ENCODE measurements at regions not wholly inside any gene's neighbourhood (a gene's known extent, or its start where the extent isn't known, plus 50 kb on each side); places are given as distances from the start of the nearest gene placed in this dataset.

- Mint-ChIP-seq H3K36me3 (no peaks in the 10 kb centered on the region), H3K9me3 (peaks cover 4% of the 10 kb centered on the region), H3K27ac (no peak overlapping the region)
Measured at GRCh38 chr17:27389542-27390140, 66.6 kb upstream of the KSR1 start.

DNA sequence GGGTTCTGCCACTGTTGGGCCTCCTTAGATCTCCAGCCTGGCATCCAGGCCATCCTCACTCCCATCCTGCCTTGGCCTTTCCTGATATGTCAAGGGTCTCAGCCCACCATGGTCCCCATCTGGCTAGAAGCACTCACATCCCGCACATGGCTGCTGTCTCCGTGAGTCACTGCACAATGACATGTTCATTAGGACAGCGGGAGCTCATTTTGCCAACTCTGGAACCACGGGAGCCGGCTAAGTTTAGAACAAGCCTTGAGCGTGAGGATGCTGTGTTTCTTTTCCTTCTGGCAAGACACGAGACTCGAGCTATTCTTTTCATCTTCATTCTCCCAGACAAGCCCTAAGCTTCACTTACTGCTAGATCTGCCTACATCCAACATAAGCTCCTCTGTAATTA, 65.7 kb upstream of the KSR1 start:
- Mint-ChIP-seq H3K9me3 (peaks cover 4% of the 10 kb centered on the region), H3K4me3 (no peak overlapping the region), H3K27ac (no peak overlapping the region), H3K36me3 (no peaks in the 10 kb centered on the region), H3K4me1 (ENCODE audit: unreplicated experiment) (no peaks in the 10 kb centered on the region), H3K27me3 (peaks cover 23% of the 10 kb centered on the region)
- TF ChIP-seq, protein P1, sequence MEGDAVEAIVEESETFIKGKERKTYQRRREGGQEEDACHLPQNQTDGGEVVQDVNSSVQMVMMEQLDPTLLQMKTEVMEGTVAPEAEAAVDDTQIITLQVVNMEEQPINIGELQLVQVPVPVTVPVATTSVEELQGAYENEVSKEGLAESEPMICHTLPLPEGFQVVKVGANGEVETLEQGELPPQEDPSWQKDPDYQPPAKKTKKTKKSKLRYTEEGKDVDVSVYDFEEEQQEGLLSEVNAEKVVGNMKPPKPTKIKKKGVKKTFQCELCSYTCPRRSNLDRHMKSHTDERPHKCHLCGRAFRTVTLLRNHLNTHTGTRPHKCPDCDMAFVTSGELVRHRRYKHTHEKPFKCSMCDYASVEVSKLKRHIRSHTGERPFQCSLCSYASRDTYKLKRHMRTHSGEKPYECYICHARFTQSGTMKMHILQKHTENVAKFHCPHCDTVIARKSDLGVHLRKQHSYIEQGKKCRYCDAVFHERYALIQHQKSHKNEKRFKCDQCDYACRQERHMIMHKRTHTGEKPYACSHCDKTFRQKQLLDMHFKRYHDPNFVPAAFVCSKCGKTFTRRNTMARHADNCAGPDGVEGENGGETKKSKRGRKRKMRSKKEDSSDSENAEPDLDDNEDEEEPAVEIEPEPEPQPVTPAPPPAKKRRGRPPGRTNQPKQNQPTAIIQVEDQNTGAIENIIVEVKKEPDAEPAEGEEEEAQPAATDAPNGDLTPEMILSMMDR (conservative IDR thresholded peaks at IDR 0.05), result no peak
- DNase-seq (ENCODE audit: extremely low spot score, unreplicated experiment), result no peak

More at GRCh38 chr17:27389542-27390140, 66.6 kb upstream of the KSR1 start:
- Mint-ChIP-seq H3K4me1 (ENCODE audit: unreplicated experiment) (no peaks in the 10 kb centered on the region), H3K27me3 (peaks cover 18% of the 10 kb centered on the region), H3K4me3 (no peak overlapping the region)
- no peak for DNase-seq (ENCODE audit: extremely low spot score, unreplicated experiment)
- TF ChIP-seq, protein P1 (conservative IDR thresholded peaks at IDR 0.05), result no peak

- no peak for DNase-seq (ENCODE audit: extremely low spot score, unreplicated experiment)
- H3K4me3 Mint-ChIP-seq, result no peak overlapping the region
- no peak overlapping the region for H3K27ac Mint-ChIP-seq
- peaks cover 23% of the 10 kb centered on the region for H3K27me3 Mint-ChIP-seq
- peaks cover 4% of the 10 kb centered on the region for H3K9me3 Mint-ChIP-seq
- no peaks in the 10 kb centered on the region for H3K36me3 Mint-ChIP-seq
- no peaks in the 10 kb centered on the region for H3K4me1 Mint-ChIP-seq (ENCODE audit: unreplicated experiment)
- TF ChIP-seq, protein P1 (conservative IDR thresholded peaks at IDR 0.05), result no peak
Measured at GRCh38 chr17:27391427-27391826, 64.8 kb upstream of the KSR1 start.

GRCh38 chr17:27396045-27396444, 60.2 kb upstream of the KSR1 start:
- Mint-ChIP-seq H3K27me3 (peaks cover 25% of the 10 kb centered on the region), H3K27ac (no peak overlapping the region), H3K4me1 (ENCODE audit: unreplicated experiment) (no peaks in the 10 kb centered on the region), H3K36me3 (no peaks in the 10 kb centered on the region), H3K4me3 (no peak overlapping the region), H3K9me3 (peaks cover 8% of the 10 kb centered on the region)
- TF ChIP-seq, protein P1 (conservative IDR thresholded peaks at IDR 0.05), result no peak
- no peak for DNase-seq (ENCODE audit: extremely low spot score, unreplicated experiment)

DNA sequence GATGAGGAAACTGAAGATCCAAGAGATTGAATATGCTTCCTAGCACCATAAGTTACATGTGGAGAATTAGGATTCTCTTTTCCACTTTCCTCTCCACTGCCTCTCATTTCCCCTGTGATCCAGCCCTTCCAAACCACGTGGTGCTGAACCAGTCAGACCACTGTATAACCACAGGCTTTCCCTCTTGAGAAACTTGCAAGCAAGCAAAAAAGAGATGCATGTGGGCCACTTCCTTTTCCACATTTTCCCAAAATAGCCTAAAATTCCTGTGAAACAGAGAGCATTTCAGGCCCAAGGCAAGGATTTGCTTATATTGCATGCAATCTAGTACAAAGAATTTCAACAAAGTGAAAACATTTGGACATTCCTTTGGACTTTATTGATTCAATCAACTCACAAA, 59.3 kb upstream of the KSR1 start:
- no peak overlapping the region for H3K27ac Mint-ChIP-seq
- peaks cover 8% of the 10 kb centered on the region for H3K9me3 Mint-ChIP-seq
- no peak overlapping the region for H3K4me3 Mint-ChIP-seq
- TF ChIP-seq, protein P1 (conservative IDR thresholded peaks at IDR 0.05), result no peak
- H3K36me3 Mint-ChIP-seq, result no peaks in the 10 kb centered on the region
- DNase-seq (ENCODE audit: extremely low spot score, unreplicated experiment), result no peak
- H3K27me3 Mint-ChIP-seq, result peaks cover 20% of the 10 kb centered on the region
- H3K4me1 Mint-ChIP-seq (ENCODE audit: unreplicated experiment), result no peaks in the 10 kb centered on the region

- Mint-ChIP-seq H3K27me3 (peaks cover 15% of the 10 kb centered on the region), H3K4me1 (ENCODE audit: unreplicated experiment) (no peaks in the 10 kb centered on the region), H3K4me3 (no peak overlapping the region), H3K36me3 (no peaks in the 10 kb centered on the region), H3K27ac (no peak overlapping the region), H3K9me3 (peaks cover 4% of the 10 kb centered on the region)
- no peak for DNase-seq (ENCODE audit: extremely low spot score, unreplicated experiment)
- TF ChIP-seq, protein P1 (conservative IDR thresholded peaks at IDR 0.05), result no peak
Measured at GRCh38 chr17:27398691-27399090, 57.6 kb upstream of the KSR1 start.
